Heart left ventricle (tissue), 16 donors: ENCODE measurements at regions not wholly inside any gene's neighbourhood (a gene's known extent, or its start where the extent isn't known, plus 50 kb on each side); places are given as distances from the start of the nearest gene placed in this dataset.

Experiments
- ATAC-seq, 4 donors: fragments of 200-7000 bp; cut with Tn5 transposase; one replicate each; pipeline ENCODE4 v1.9.1; 2020 to 2022; ENCODE audit warnings: moderate library complexity in 4 of 4, mild to moderate bottlenecking in 3 of 4, moderate number of reproducible peaks in 1 of 4
- DNase-seq, 5 donors: peaks; one replicate each; pipeline ENCODE4 v3.0.0-alpha.2; 2020
- H3K27ac ChIP-seq, 12 donors: fragments of 200-600 bp; sonication (generic) in 4 of 12; one replicate each; pipeline versions ENCODE4 v1.5.0 to v1.8.0; 2016 to 2022; ENCODE audit warnings: mild to moderate bottlenecking in 2 of 12
- H3K27me3 ChIP-seq, 9 donors: fragments of 200-600 bp; sonication (generic) in 2 of 9; one replicate each; pipeline versions ENCODE4 v1.5.1 to v1.8.0; 2016 to 2022; ENCODE audit warnings: mild to moderate bottlenecking in 3 of 9
- H3K36me3 ChIP-seq, 9 donors: fragments of 200-600 bp; sonication (generic) in 2 of 9; one replicate each; pipeline versions ENCODE4 v1.5.0 to v1.8.0; 2018 to 2022; ENCODE audit warnings: mild to moderate bottlenecking in 2 of 9
- H3K4me1 ChIP-seq, 12 donors: fragments of 200-600 bp; sonication (generic) in 4 of 12; one replicate each; pipeline versions ENCODE4 v1.5.0 to v1.8.0; 2016 to 2022; ENCODE audit warnings: mild to moderate bottlenecking in 3 of 12
- H3K4me3 ChIP-seq, 12 donors: fragments of 200-600 bp; sonication (generic) in 4 of 12; one replicate each; pipeline versions ENCODE4 v1.5.0 to v1.8.0; 2017 to 2022; ENCODE audit warnings: mild to moderate bottlenecking in 9 of 12, moderate library complexity in 4 of 12
- H3K9me3 ChIP-seq, 12 donors: fragments of 200-600 bp; sonication (generic) in 4 of 12; one replicate each; pipeline versions ENCODE4 v1.5.0 to v1.8.0; 2016 to 2022; ENCODE audit warnings: mild to moderate bottlenecking in 1 of 12
- POLR2A ChIP-seq, 2 donors: fragments of 450-650 bp; IDR thresholded peaks; one replicate each; pipeline ENCODE4 v1.6.1; 2017; ENCODE audit warnings: antibody characterized with exemption in 2 of 2, mild to moderate bottlenecking in 2 of 2, moderate library complexity in 2 of 2
- WGBS, 4 donors: extraction: QIAGEN DNeasy Blood & Tissue Kit in 2 of 4; methylation state at CpG; one replicate each; pipeline versions ENCODE4 v1.1.5 to v1.1.7; 2013 to 2018; 5-methylcytosine and 5-hydroxymethylcytosine counted together
- intact Hi-C, 10 donors: fragments of 100-400 bp; cut with DNase I; formaldehyde crosslinking; loops; one replicate each; pipeline versions ENCODE4 v1.11.1 to v1.14.2; 2022
- TF ChIP-seq, protein P1 (sequence below), 12 donors: fragments of 200-600 bp; sonication (generic) in 4 of 12; IDR thresholded peaks; one replicate each; pipeline versions ENCODE4 v1.5.0 to v1.8.0; 2018 to 2022; ENCODE audit warnings: antibody characterized with exemption in 12 of 12, mild to moderate bottlenecking in 5 of 12
- donor health status: ischemic (EF 13 %, LVEDD 7.1; RV severe dilation, severe dysfunction).
- donor health status: healthy with polysubstance abuse.
- donor health status: DM: no; HTN: yes; CAD: no.
- donor health status: DM: no; HTN: no; CAD: no.
- donor health status: ischemic (EF 25% LVEDD 6.9; RV normal size, moderate dysfunction).
- donor health status: ischemic (EF 25% LVEDD 5.7; RV mildly dilated, moderate dysfunction).
- donor health status: healthy.
- donor health status: DM: yes; HTN: yes; CAD: no.
- donor health status: ischemic (EF 35%, LVEDD 5.7; RV mildly dilated, moderate dysfunction).
- donor health status: nonischemic (EF 11% LVEDD 7.7; RV severe dilation, severe dysfunction).
- donor health status: DM: yes; HTN: yes; CAD: no.
- donor health status: PGD.
- donor health status: ischemic (EF 29% LVEDD 5.4; RV normal size, mild dysfunction).
- donor health status: nonischemic (EF 23%, LVEDD 6.1; RV moderate dilation, normal function).

DNA sequence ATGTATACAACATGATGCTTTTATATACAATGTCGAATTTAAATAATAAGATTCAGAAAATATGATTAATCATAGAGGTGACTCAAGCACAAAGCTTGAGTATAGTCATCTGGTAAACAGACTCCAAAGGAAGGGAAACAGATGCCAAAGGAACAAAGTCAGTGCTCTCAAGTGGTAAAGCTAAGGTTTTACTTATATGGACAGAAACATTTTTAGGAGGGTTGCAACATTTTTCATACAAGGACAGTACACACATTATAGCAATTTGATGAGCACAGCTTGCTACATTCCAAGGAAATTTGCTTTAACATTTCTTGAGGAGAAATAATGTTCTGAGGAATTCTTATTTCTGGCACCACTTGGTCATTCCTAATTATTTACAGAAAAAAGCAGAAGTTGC is 333.4 kb upstream of the AADAT start:
- Histone ChIP-seq H3K27me3 (no peaks in the 10 kb centered on the region), H3K36me3 (no peaks in the 10 kb centered on the region), H3K4me1 (no peaks in the 10 kb centered on the region), H3K9me3 (peaks cover 0 to 17% (median 0%) of the 10 kb centered on the region in 12 donors), H3K4me3 (no peak overlapping the region), H3K27ac (no peak overlapping the region)
- ATAC-seq (no peak), DNase-seq (no peak)
- 57 to 80% (median 74%) methylated on average over 1 of the region's 1 CpG for WGBS, 4 donors
- TF ChIP-seq POLR2A (IDR thresholded peaks at IDR 0.05): no peak
- TF ChIP-seq, protein P1, sequence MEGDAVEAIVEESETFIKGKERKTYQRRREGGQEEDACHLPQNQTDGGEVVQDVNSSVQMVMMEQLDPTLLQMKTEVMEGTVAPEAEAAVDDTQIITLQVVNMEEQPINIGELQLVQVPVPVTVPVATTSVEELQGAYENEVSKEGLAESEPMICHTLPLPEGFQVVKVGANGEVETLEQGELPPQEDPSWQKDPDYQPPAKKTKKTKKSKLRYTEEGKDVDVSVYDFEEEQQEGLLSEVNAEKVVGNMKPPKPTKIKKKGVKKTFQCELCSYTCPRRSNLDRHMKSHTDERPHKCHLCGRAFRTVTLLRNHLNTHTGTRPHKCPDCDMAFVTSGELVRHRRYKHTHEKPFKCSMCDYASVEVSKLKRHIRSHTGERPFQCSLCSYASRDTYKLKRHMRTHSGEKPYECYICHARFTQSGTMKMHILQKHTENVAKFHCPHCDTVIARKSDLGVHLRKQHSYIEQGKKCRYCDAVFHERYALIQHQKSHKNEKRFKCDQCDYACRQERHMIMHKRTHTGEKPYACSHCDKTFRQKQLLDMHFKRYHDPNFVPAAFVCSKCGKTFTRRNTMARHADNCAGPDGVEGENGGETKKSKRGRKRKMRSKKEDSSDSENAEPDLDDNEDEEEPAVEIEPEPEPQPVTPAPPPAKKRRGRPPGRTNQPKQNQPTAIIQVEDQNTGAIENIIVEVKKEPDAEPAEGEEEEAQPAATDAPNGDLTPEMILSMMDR (IDR thresholded peaks at IDR 0.05): no peak
- intact Hi-C loops: loop anchor here in 1 of 10 donors (10.0 kb wide), 1 partner anchor 898 kb away; no protein-coding TSS in a partner anchor

DNA sequence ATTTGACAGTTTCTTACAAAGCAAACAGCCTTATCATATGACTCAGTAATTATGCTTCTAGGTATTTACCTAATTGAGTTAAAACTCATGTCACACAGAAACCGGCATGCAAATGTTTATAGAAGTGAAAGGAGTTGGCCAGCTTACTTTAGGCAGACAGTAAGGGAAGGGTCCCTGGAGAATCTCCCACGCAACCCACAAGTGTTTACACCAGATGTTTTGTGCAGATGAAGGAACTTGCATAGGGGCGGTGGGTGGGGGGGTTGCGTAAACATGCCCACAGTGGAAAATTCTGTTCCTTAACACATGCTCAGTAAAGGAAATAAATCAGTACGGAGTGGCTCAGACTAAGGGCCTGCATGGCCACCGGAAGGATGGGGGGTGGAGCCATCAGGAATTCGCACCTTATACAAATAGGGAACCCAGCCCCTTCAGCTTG is 330.5 kb upstream of the AADAT start:
- no peak for TF ChIP-seq POLR2A (IDR thresholded peaks at IDR 0.05)
- TF ChIP-seq, protein P1 (IDR thresholded peaks at IDR 0.05): no peak
- H3K27ac ChIP-seq: no peak overlapping the region
- DNase-seq (no peak), ATAC-seq (no peak)
- no peak overlapping the region for H3K4me3 ChIP-seq
- peaks cover 0 to 17% (median 0%) of the 10 kb centered on the region in 12 donors for H3K9me3 ChIP-seq
- no peaks in the 10 kb centered on the region for H3K4me1 ChIP-seq
- intact Hi-C loops: loop anchor here in 1 of 10 donors (10.0 kb wide), 1 partner anchor 895 kb away; no protein-coding TSS in a partner anchor
- 71 to 77% (median 76%) methylated on average over 7 of the region's 7 CpGs for WGBS, 4 donors
- H3K36me3 ChIP-seq: no peaks in the 10 kb centered on the region
- H3K27me3 ChIP-seq: no peaks in the 10 kb centered on the region

DNA sequence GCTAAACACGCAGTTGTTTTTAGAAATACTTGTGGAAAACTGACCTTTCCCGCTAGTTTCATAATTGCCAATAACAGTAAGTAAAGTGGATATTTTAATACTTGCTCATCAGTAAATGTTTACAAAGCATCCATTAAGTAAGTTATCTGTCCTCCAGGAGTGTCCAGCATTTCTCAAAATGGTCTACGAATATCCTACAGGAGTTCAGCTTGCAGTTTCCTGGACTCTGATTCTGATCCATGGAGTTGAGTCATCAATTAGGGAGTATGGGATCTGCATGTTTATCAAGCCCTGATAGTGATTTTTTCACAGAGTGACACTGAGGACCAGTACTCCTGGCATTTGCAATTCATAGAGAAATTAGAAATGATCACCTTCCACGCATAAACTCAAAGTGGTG is 325.2 kb upstream of the AADAT start:
- Histone ChIP-seq H3K4me1 (no peaks in the 10 kb centered on the region), H3K36me3 (no peaks in the 10 kb centered on the region), H3K9me3 (peaks cover 0 to 10% (median 2%) of the 10 kb centered on the region in 12 donors), H3K4me3 (no peak overlapping the region), H3K27me3 (no peaks in the 10 kb centered on the region), H3K27ac (no peak overlapping the region)
- no peak for ATAC-seq
- WGBS, 4 donors: 78 to 82% (median 80%) methylated on average over 4 of the region's 4 CpGs
- DNase-seq: no peak
- intact Hi-C loops: no loop called here
- TF ChIP-seq, protein P1 (IDR thresholded peaks at IDR 0.05): no peak
- no peak for TF ChIP-seq POLR2A (IDR thresholded peaks at IDR 0.05)

DNA sequence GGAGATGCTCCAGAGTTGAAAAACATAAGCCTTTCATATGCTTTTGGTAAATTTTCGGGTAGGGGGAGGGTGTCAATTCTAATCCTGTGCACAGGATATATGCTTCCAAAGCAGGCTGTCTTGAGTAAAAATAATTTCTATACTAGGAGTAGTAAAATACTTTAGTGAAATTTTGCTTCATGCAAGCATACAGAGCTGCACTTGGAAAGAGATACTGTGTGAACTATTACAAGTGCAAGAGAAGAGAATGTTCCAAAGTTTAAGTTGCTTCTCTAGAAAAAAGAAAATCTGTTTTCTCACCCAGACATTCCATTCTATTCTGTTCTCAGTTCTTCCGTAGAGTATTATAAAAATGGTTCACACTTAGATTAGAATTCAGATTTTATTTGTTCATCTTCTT is 324.6 kb upstream of the AADAT start:
- H3K27ac ChIP-seq: no peak overlapping the region
- no peaks in the 10 kb centered on the region for H3K4me1 ChIP-seq
- H3K27me3 ChIP-seq: no peaks in the 10 kb centered on the region
- H3K9me3 ChIP-seq: peaks cover 0 to 10% (median 2%) of the 10 kb centered on the region in 12 donors
- 47 to 55% (median 49%) methylated on average over 2 of the region's 2 CpGs for WGBS, 4 donors
- ATAC-seq (no peak), DNase-seq (no peak)
- H3K4me3 ChIP-seq: no peak overlapping the region
- intact Hi-C loops: no loop called here
- TF ChIP-seq, protein P1 (IDR thresholded peaks at IDR 0.05): no peak
- TF ChIP-seq POLR2A (IDR thresholded peaks at IDR 0.05): no peak
- H3K36me3 ChIP-seq: no peaks in the 10 kb centered on the region
